Activated T-cell treated with anti-CD3 and anti-CD28 coated beads for 1 hour (primary cell): ENCODE measurements at regions not wholly inside any gene's neighbourhood (a gene's known extent, or its start where the extent isn't known, plus 50 kb on each side); places are given as distances from the start of the nearest gene placed in this dataset.

ENCODE experiments used
- DNase-seq: peaks from one replicate; pipeline ENCODE4 v3.0.0-alpha.2; 2020; ENCODE audit warnings: low read depth

GRCh38 chr10:88023676-88024075, 160.3 kb downstream of the PTEN start:
- DNase-seq = no peak

GRCh38 chr10:88026031-88026430, 162.6 kb downstream of the PTEN start:
- no peak for DNase-seq

GRCh38 chr10:88027570-88027969, 164.1 kb downstream of the PTEN start:
- DNase-seq = no peak

GRCh38 chr10:88028072-88028471, 164.6 kb downstream of the PTEN start:
- DNase-seq = no peak

- DNase-seq = no peak
Observed at GRCh38 chr10:88028654-88029053, 165.2 kb downstream of the PTEN start.

- DNase-seq = no peak
Observed at GRCh38 chr10:88032566-88032965, 169.1 kb downstream of the PTEN start.

GRCh38 chr10:88033385-88033784, 170.0 kb downstream of the PTEN start:
- no peak for DNase-seq

GRCh38 chr10:88033793-88034192, 170.4 kb downstream of the PTEN start:
- no peak for DNase-seq

GRCh38 chr10:88036126-88036525, 172.7 kb downstream of the PTEN start:
- DNase-seq = no peak

GRCh38 chr10:88037623-88038022, 174.2 kb downstream of the PTEN start:
- no peak for DNase-seq

GRCh38 chr10:88038268-88038667, 174.8 kb downstream of the PTEN start:
- DNase-seq = no peak

- DNase-seq = no peak
Observed at GRCh38 chr10:88039496-88040200, 176.2 kb downstream of the PTEN start.

GRCh38 chr10:88041243-88042159, 178.1 kb downstream of the PTEN start:
- DNase-seq = no peak

- no peak for DNase-seq
Observed at GRCh38 chr10:88042160-88043100, 179.0 kb downstream of the PTEN start.

GRCh38 chr10:88045096-88045495, 181.7 kb downstream of the PTEN start:
- no peak for DNase-seq

GRCh38 chr10:88045656-88046415, 182.4 kb downstream of the PTEN start:
- no peak for DNase-seq

- no peak for DNase-seq
Observed at GRCh38 chr10:88047579-88047978, 184.2 kb downstream of the PTEN start.

- no peak for DNase-seq
Observed at GRCh38 chr10:88048312-88048711, 184.9 kb downstream of the PTEN start.

GRCh38 chr10:88049204-88049603, 185.8 kb downstream of the PTEN start:
- no peak for DNase-seq

GRCh38 chr10:88057720-88058119, 194.3 kb downstream of the PTEN start:
- DNase-seq = no peak

- no peak for DNase-seq
Observed at GRCh38 chr10:88058750-88059149, 195.3 kb downstream of the PTEN start.
